IPS DF 6.9 (cell line): ENCODE measurements at regions not wholly inside any gene's neighbourhood (a gene's known extent, or its start where the extent isn't known, plus 50 kb on each side); places are given as distances from the start of the nearest gene placed in this dataset.

Source experiments
- DNase-seq: peaks from one replicate; pipeline ENCODE4 v3.0.0-alpha.2; 2013; ENCODE audit warnings: low read depth, low spot score
- H3K27ac ChIP-seq: one replicate; pipeline ENCODE4 v1.5.1; 2013; ENCODE audit warnings: low read length, control low read depth
- H3K27me3 ChIP-seq: 2 replicates; pipeline ENCODE4 v1.6.1; 2013; ENCODE audit warnings: mild to moderate bottlenecking, low read length; ENCODE audit not compliant: control insufficient read depth, insufficient read depth
- H3K36me3 ChIP-seq: 2 replicates; pipeline ENCODE4 v1.6.1; 2013; ENCODE audit warnings: low read length; ENCODE audit not compliant: control insufficient read depth, insufficient read depth
- H3K4me1 ChIP-seq: 2 replicates; pipeline ENCODE4 v1.6.1; 2013; ENCODE audit warnings: low read length; ENCODE audit not compliant: control insufficient read depth, insufficient read depth
- H3K4me3 ChIP-seq: 2 replicates; pipeline ENCODE4 v1.5.1; 2013; ENCODE audit warnings: mild to moderate bottlenecking, low read length
- H3K9me3 ChIP-seq: 2 replicates; pipeline ENCODE4 v1.6.1; 2013; ENCODE audit warnings: low read length, inconsistent platforms; ENCODE audit not compliant: control insufficient read depth, insufficient read depth
- WGBS: extraction: QIAGEN DNeasy Blood & Tissue Kit; methylation state at CpG from one replicate; pipeline ENCODE4 v1.1.7; 2013; ENCODE audit warnings: mixed read lengths, missing lambda C conversion rate; ENCODE audit not compliant: insufficient read length, insufficient coverage; 5-methylcytosine and 5-hydroxymethylcytosine counted together

GRCh38 chr22:27531782-27532530 is 269.6 kb downstream of the MN1 start:
- no peak for DNase-seq
- Histone ChIP-seq H3K4me3 (no peak overlapping the region), H3K36me3 (no peaks in the 10 kb centered on the region), H3K27me3 (no peaks in the 10 kb centered on the region), H3K4me1 (no peaks in the 10 kb centered on the region), H3K27ac (no peak overlapping the region), H3K9me3 (no peaks in the 10 kb centered on the region)
- no CpG with 5 or more reads among the region's 8 CpGs for WGBS

- no CpG with 5 or more reads among the region's 8 CpGs for WGBS
- DNase-seq: no peak
- Histone ChIP-seq H3K27ac (no peak overlapping the region), H3K4me1 (0 out of 2 replicates have a peak, but pooled peaks cover 2% of the 10 kb centered on the region), H3K9me3 (no peaks in the 10 kb centered on the region), H3K36me3 (no peaks in the 10 kb centered on the region), H3K27me3 (no peaks in the 10 kb centered on the region), H3K4me3 (no peak overlapping the region)
These were observed 268.3 kb downstream of the MN1 start for GRCh38 chr22:27533105-27533745.

GRCh38 chr22:27534720-27535125 is 266.8 kb downstream of the MN1 start:
- no peak overlapping the region for H3K4me3 ChIP-seq
- no peaks in the 10 kb centered on the region for H3K27me3 ChIP-seq
- DNase-seq: no peak
- 0 out of 2 replicates have a peak, but pooled peaks cover 2% of the 10 kb centered on the region for H3K4me1 ChIP-seq
- no peaks in the 10 kb centered on the region for H3K36me3 ChIP-seq
- WGBS: no CpG with 5 or more reads among the region's 7 CpGs
- H3K9me3 ChIP-seq: no peaks in the 10 kb centered on the region
- H3K27ac ChIP-seq: no peak overlapping the region

GRCh38 chr22:27535452-27535851 is 266.1 kb downstream of the MN1 start:
- H3K9me3 ChIP-seq: no peaks in the 10 kb centered on the region
- H3K27me3 ChIP-seq: no peaks in the 10 kb centered on the region
- WGBS: no CpG with 5 or more reads among the region's 2 CpGs
- H3K4me1 ChIP-seq: 0 out of 2 replicates have a peak, but pooled peaks cover 2% of the 10 kb centered on the region
- DNase-seq: no peak
- no peaks in the 10 kb centered on the region for H3K36me3 ChIP-seq
- H3K27ac ChIP-seq: no peak overlapping the region
- no peak overlapping the region for H3K4me3 ChIP-seq

- 0 out of 2 replicates have a peak, but pooled peaks cover 3% of the 10 kb centered on the region for H3K4me1 ChIP-seq
- H3K36me3 ChIP-seq: no peaks in the 10 kb centered on the region
- DNase-seq: no peak
- H3K4me3 ChIP-seq: no peak overlapping the region
- no CpG with 5 or more reads among the region's 15 CpGs for WGBS
- H3K27me3 ChIP-seq: no peaks in the 10 kb centered on the region
- H3K9me3 ChIP-seq: no peaks in the 10 kb centered on the region
- no peak overlapping the region for H3K27ac ChIP-seq
These were observed 264.1 kb downstream of the MN1 start for GRCh38 chr22:27537501-27537900.

- DNase-seq: no peak
- Histone ChIP-seq H3K9me3 (no peaks in the 10 kb centered on the region), H3K4me1 (0 out of 2 replicates have a peak, but pooled peaks cover 3% of the 10 kb centered on the region), H3K27ac (no peak overlapping the region), H3K4me3 (no peak overlapping the region), H3K27me3 (no peaks in the 10 kb centered on the region), H3K36me3 (no peaks in the 10 kb centered on the region)
- WGBS: no CpG with 5 or more reads among the region's 13 CpGs
These were observed 262.9 kb downstream of the MN1 start for GRCh38 chr22:27538666-27539065.

GRCh38 chr22:27540247-27540646 is 261.3 kb downstream of the MN1 start:
- Histone ChIP-seq H3K36me3 (no peaks in the 10 kb centered on the region), H3K9me3 (no peaks in the 10 kb centered on the region), H3K4me3 (no peak overlapping the region), H3K4me1 (0 out of 2 replicates have a peak, but pooled peaks cover 3% of the 10 kb centered on the region), H3K27me3 (no peaks in the 10 kb centered on the region), H3K27ac (no peak overlapping the region)
- no CpG with 5 or more reads among the region's 10 CpGs for WGBS
- no peak for DNase-seq

GRCh38 chr22:27540656-27541396 is 260.7 kb downstream of the MN1 start:
- WGBS: no CpG with 5 or more reads among the region's 24 CpGs
- no peaks in the 10 kb centered on the region for H3K9me3 ChIP-seq
- no peak overlapping the region for H3K4me3 ChIP-seq
- H3K27ac ChIP-seq: no peak overlapping the region
- H3K4me1 ChIP-seq: 0 out of 2 replicates have a peak, but pooled peaks cover 3% of the 10 kb centered on the region
- H3K27me3 ChIP-seq: no peaks in the 10 kb centered on the region
- no peaks in the 10 kb centered on the region for H3K36me3 ChIP-seq
- DNase-seq: no peak

- DNase-seq: no peak
- no peaks in the 10 kb centered on the region for H3K27me3 ChIP-seq
- H3K4me1 ChIP-seq: 0 out of 2 replicates have a peak, but pooled peaks cover 3% of the 10 kb centered on the region
- H3K4me3 ChIP-seq: no peak overlapping the region
- WGBS: no CpG with 5 or more reads among the region's 14 CpGs
- no peaks in the 10 kb centered on the region for H3K9me3 ChIP-seq
- H3K27ac ChIP-seq: no peak overlapping the region
- H3K36me3 ChIP-seq: no peaks in the 10 kb centered on the region
These were observed 259.7 kb downstream of the MN1 start for GRCh38 chr22:27541836-27542235.

- Histone ChIP-seq H3K27ac (no peak overlapping the region), H3K4me3 (no peak overlapping the region), H3K9me3 (no peaks in the 10 kb centered on the region), H3K36me3 (no peaks in the 10 kb centered on the region), H3K27me3 (no peaks in the 10 kb centered on the region), H3K4me1 (0 out of 2 replicates have a peak, but pooled peaks cover 2% of the 10 kb centered on the region)
- DNase-seq: no peak
- WGBS: no CpG with 5 or more reads among the region's 6 CpGs
These were observed 259.0 kb downstream of the MN1 start for GRCh38 chr22:27542602-27543001.
